ENCODE measurements at regions not wholly inside any gene's neighbourhood (a gene's known extent, or its start where the extent isn't known, plus 50 kb on each side); places are given as distances from the start of the nearest gene placed in this dataset.

- CTCF ChIA-PET = no interaction called here
- no peak for TF ChIP-seq CTCF (IDR thresholded peaks at IDR 0.05; ENCODE audit: unreplicated experiment)
- H3K27me3 Mint-ChIP-seq (ENCODE audit: unreplicated experiment) = no peaks in the 10 kb centered on the region
These were observed 279.7 kb downstream of the ADRA2A start for GRCh38 chr10:111356571-111356970.

GRCh38 chr10:111357859-111358258 is 281.0 kb downstream of the ADRA2A start:
- Mint-ChIP-seq H3K27me3 (ENCODE audit: unreplicated experiment) (no peaks in the 10 kb centered on the region), H3K4me1 (ENCODE audit: low read depth, unreplicated experiment) (peaks cover 8% of the 10 kb centered on the region), H3K9me3 (ENCODE audit: low read depth, unreplicated experiment) (no peaks in the 10 kb centered on the region), H3K36me3 (ENCODE audit: insufficient read depth, unreplicated experiment) (no peaks in the 10 kb centered on the region), H3K4me3 (ENCODE audit: low read depth, unreplicated experiment) (no peak overlapping the region), H3K27ac (ENCODE audit: unreplicated experiment) (no peak overlapping the region)
- DNase-seq = no peak
- intact Hi-C loops (cut with micrococcal nuclease; ENCODE audit: unreplicated experiment) = no loop called here
- BruUV-seq (replicated peaks) = no TSS peak
- TF ChIP-seq CTCF (IDR thresholded peaks at IDR 0.05; ENCODE audit: unreplicated experiment) = no peak
- CTCF ChIA-PET = no interaction called here

More at GRCh38 chr10:111356571-111356970, 279.7 kb downstream of the ADRA2A start:
- BruUV-seq (replicated peaks) = no TSS peak
- H3K36me3 Mint-ChIP-seq (ENCODE audit: insufficient read depth, unreplicated experiment) = no peaks in the 10 kb centered on the region
- peaks cover 8% of the 10 kb centered on the region for H3K4me1 Mint-ChIP-seq (ENCODE audit: low read depth, unreplicated experiment)
- H3K9me3 Mint-ChIP-seq (ENCODE audit: low read depth, unreplicated experiment) = no peaks in the 10 kb centered on the region
- H3K27ac Mint-ChIP-seq (ENCODE audit: unreplicated experiment) = no peak overlapping the region
- intact Hi-C loops (cut with micrococcal nuclease; ENCODE audit: unreplicated experiment) = no loop called here
- no peak overlapping the region for H3K4me3 Mint-ChIP-seq (ENCODE audit: low read depth, unreplicated experiment)
- no peak for DNase-seq

GRCh38 chr10:111360260-111360925 is 283.6 kb downstream of the ADRA2A start:
- no TSS peak for BruUV-seq (replicated peaks)
- no peak overlapping the region for H3K27ac Mint-ChIP-seq (ENCODE audit: unreplicated experiment)
- no peaks in the 10 kb centered on the region for H3K9me3 Mint-ChIP-seq (ENCODE audit: low read depth, unreplicated experiment)
- peak; percentile 47 for TF ChIP-seq CTCF (IDR thresholded peaks at IDR 0.05; ENCODE audit: unreplicated experiment)
- H3K4me1 Mint-ChIP-seq (ENCODE audit: low read depth, unreplicated experiment) = peaks cover 8% of the 10 kb centered on the region
- no peaks in the 10 kb centered on the region for H3K27me3 Mint-ChIP-seq (ENCODE audit: unreplicated experiment)
- intact Hi-C loops (cut with micrococcal nuclease; ENCODE audit: unreplicated experiment) = loop anchor here (1.0 to 10.0 kb wide), 6 partner anchors 79 to 613 kb away; no protein-coding TSS in a partner anchor
- H3K4me3 Mint-ChIP-seq (ENCODE audit: low read depth, unreplicated experiment) = no peak overlapping the region
- DNase-seq = peak; percentile 59
- no peaks in the 10 kb centered on the region for H3K36me3 Mint-ChIP-seq (ENCODE audit: insufficient read depth, unreplicated experiment)
- CTCF ChIA-PET = no interaction called here

GRCh38 chr10:111367531-111367930 is 290.7 kb downstream of the ADRA2A start:
- no peak for TF ChIP-seq CTCF (IDR thresholded peaks at IDR 0.05; ENCODE audit: unreplicated experiment)
- no TSS peak for BruUV-seq (replicated peaks)
- CTCF ChIA-PET = no interaction called here
- H3K4me3 Mint-ChIP-seq (ENCODE audit: low read depth, unreplicated experiment) = no peak overlapping the region
- DNase-seq = no peak
- H3K27me3 Mint-ChIP-seq (ENCODE audit: unreplicated experiment) = peaks cover 12% of the 10 kb centered on the region
- intact Hi-C loops (cut with micrococcal nuclease; ENCODE audit: unreplicated experiment) = loop anchor here (10.0 kb wide), 1 partner anchor 227 kb away; no protein-coding TSS in a partner anchor
- H3K27ac Mint-ChIP-seq (ENCODE audit: unreplicated experiment) = no peak overlapping the region
- H3K9me3 Mint-ChIP-seq (ENCODE audit: low read depth, unreplicated experiment) = no peaks in the 10 kb centered on the region
- H3K36me3 Mint-ChIP-seq (ENCODE audit: insufficient read depth, unreplicated experiment) = no peaks in the 10 kb centered on the region
- H3K4me1 Mint-ChIP-seq (ENCODE audit: low read depth, unreplicated experiment) = no peaks in the 10 kb centered on the region
